GM23338 (cell line): ENCODE measurements at regions not wholly inside any gene's neighbourhood (a gene's known extent, or its start where the extent isn't known, plus 50 kb on each side); places are given as distances from the start of the nearest gene placed in this dataset.

Experiments used
- ATAC-seq: fragments of 200-7000 bp; cut with Tn5 transposase; 3 replicates; pipeline ENCODE4 v1.9.1; 2020
- DNase-seq: peaks from one replicate; pipeline ENCODE4 v3.0.0-alpha.2; 2015; ENCODE audit warnings: low spot score
- H2AFZ ChIP-seq: fragments of 200-600 bp; sonication (generic); 2 replicates; pipeline ENCODE4 v1.8.0; 2016; ENCODE audit warnings: antibody characterized with exemption, mild to moderate bottlenecking, moderate library complexity
- H3F3A ChIP-seq: fragments of 200-600 bp; sonication (generic); replicated peaks from 2 replicates; pipeline ENCODE4 v1.8.0; 2017; ENCODE audit warnings: antibody characterized with exemption, mixed run types, low read depth
- H3K27ac ChIP-seq: fragments of 200-600 bp; sonication (generic); 2 replicates; pipeline ENCODE4 v1.6.1; 2016; ENCODE audit warnings: low read depth
- H3K27me3 ChIP-seq: fragments of 200-600 bp; sonication (generic); 2 replicates; pipeline ENCODE4 v1.8.0; 2016; ENCODE audit warnings: mild to moderate bottlenecking, mixed run types, moderate library complexity; ENCODE audit not compliant: insufficient read depth
- H3K36me3 ChIP-seq: fragments of 200-600 bp; sonication (generic); 2 replicates; pipeline ENCODE4 v1.8.0; 2016; ENCODE audit warnings: mild to moderate bottlenecking; ENCODE audit not compliant: insufficient read depth
- H3K4me1 ChIP-seq: fragments of 200-600 bp; sonication (generic); 2 replicates; pipeline ENCODE4 v1.8.0; 2016; ENCODE audit warnings: mild to moderate bottlenecking, moderate library complexity; ENCODE audit not compliant: insufficient read depth
- H3K4me2 ChIP-seq: fragments of 200-600 bp; sonication (generic); 2 replicates; pipeline ENCODE4 v1.7.1; 2017; ENCODE audit warnings: mixed run types
- H3K4me3 ChIP-seq: fragments of 200-600 bp; sonication (generic); 2 replicates; pipeline ENCODE4 v1.6.1; 2016; ENCODE audit warnings: mixed run types
- H3K79me2 ChIP-seq: fragments of 200-600 bp; sonication (generic); replicated peaks from 2 replicates; pipeline ENCODE4 v1.8.0; 2017; ENCODE audit warnings: mild to moderate bottlenecking; ENCODE audit not compliant: insufficient read depth
- H3K9me2 ChIP-seq: fragments of 200-600 bp; sonication (generic); 2 replicates; pipeline ENCODE4 v1.8.0; 2017; ENCODE audit not compliant: insufficient read depth
- H4K20me1 ChIP-seq: fragments of 200-600 bp; sonication (generic); replicated peaks from 2 replicates; pipeline ENCODE4 v1.8.0; 2017; ENCODE audit warnings: mild to moderate bottlenecking; ENCODE audit not compliant: insufficient read depth
- H3K27ac Mint-ChIP-seq: 2 replicates; pipeline ENCODE4 v1.8.0; 2020; ENCODE audit warnings: inconsistent platforms, mild to moderate bottlenecking, moderate library complexity, mixed read lengths
- H3K27me3 Mint-ChIP-seq: 3 replicates; pipeline ENCODE4 v1.8.0; 2022; ENCODE audit warnings: low read depth, mild to moderate bottlenecking, moderate library complexity, mixed read lengths, inconsistent platforms; ENCODE audit not compliant: insufficient read depth, poor library complexity
- H3K36me3 Mint-ChIP-seq: 3 replicates; pipeline ENCODE4 v1.8.0; 2021; ENCODE audit warnings: low read depth, mild to moderate bottlenecking, inconsistent platforms, moderate library complexity, mixed read lengths
- H3K4me1 Mint-ChIP-seq: 3 replicates; pipeline ENCODE4 v1.8.0; 2020; ENCODE audit warnings: mild to moderate bottlenecking, inconsistent platforms, mixed read lengths
- H3K4me3 Mint-ChIP-seq: 3 replicates; pipeline ENCODE4 v1.8.0; 2021; ENCODE audit warnings: moderate library complexity, mild to moderate bottlenecking, inconsistent platforms, mixed read lengths
- H3K9me3 Mint-ChIP-seq: 3 replicates; pipeline ENCODE4 v1.8.0; 2020; ENCODE audit warnings: moderate library complexity, mild to moderate bottlenecking, inconsistent platforms, mixed read lengths
- CREB1 ChIP-seq: fragments of 250-450 bp; sonication (Bioruptor Pico); IDR thresholded peaks from 2 replicates; pipeline ENCODE4 v1.5.0; 2020; ENCODE audit warnings: low read depth, mild to moderate bottlenecking, moderate library complexity
- ETS1 ChIP-seq: IDR thresholded peaks from 2 replicates; pipeline ENCODE4 v1.6.1; 2016; ENCODE audit warnings: antibody characterized with exemption
- EZH2phosphoT487 ChIP-seq: fragments of 200-600 bp; sonication (generic); IDR thresholded peaks from one replicate; pipeline ENCODE4 v1.8.1; 2018; ENCODE audit warnings: antibody characterized with exemption; ENCODE audit not compliant: unreplicated experiment
- NANOG ChIP-seq: IDR thresholded peaks from 2 replicates; pipeline ENCODE4 v1.6.1; 2016; ENCODE audit warnings: antibody characterized with exemption, borderline replicate concordance
- STAT1 ChIP-seq: IDR thresholded peaks from one replicate; pipeline ENCODE4 v1.6.1; 2016; ENCODE audit warnings: antibody characterized with exemption; ENCODE audit not compliant: unreplicated experiment
- ZNF114 ChIP-seq: fragments of 250-450 bp; sonication (Bioruptor Pico); IDR thresholded peaks from 2 replicates; pipeline ENCODE4 v1.5.0; 2020; ENCODE audit warnings: mild to moderate bottlenecking, moderate library complexity
- ZNF331 ChIP-seq: fragments of 250-450 bp; sonication (Bioruptor Pico); IDR thresholded peaks from 2 replicates; pipeline ENCODE4 v1.5.0; 2020; ENCODE audit warnings: low read depth, mild to moderate bottlenecking, moderate library complexity
- TF ChIP-seq, protein P1 (sequence below): IDR thresholded peaks from one replicate; pipeline ENCODE4 v1.6.1; 2018; ENCODE audit warnings: antibody characterized with exemption; ENCODE audit not compliant: unreplicated experiment

GRCh38 chr3:80368616-80369015, 600.8 kb upstream of the ROBO1 start (continued):
- TF ChIP-seq ETS1 (no peak), EZH2phosphoT487 (no peak), ZNF114 (CRISPR knock-in tag) (no peak), STAT1 (no peak)
- TF ChIP-seq, protein P1, sequence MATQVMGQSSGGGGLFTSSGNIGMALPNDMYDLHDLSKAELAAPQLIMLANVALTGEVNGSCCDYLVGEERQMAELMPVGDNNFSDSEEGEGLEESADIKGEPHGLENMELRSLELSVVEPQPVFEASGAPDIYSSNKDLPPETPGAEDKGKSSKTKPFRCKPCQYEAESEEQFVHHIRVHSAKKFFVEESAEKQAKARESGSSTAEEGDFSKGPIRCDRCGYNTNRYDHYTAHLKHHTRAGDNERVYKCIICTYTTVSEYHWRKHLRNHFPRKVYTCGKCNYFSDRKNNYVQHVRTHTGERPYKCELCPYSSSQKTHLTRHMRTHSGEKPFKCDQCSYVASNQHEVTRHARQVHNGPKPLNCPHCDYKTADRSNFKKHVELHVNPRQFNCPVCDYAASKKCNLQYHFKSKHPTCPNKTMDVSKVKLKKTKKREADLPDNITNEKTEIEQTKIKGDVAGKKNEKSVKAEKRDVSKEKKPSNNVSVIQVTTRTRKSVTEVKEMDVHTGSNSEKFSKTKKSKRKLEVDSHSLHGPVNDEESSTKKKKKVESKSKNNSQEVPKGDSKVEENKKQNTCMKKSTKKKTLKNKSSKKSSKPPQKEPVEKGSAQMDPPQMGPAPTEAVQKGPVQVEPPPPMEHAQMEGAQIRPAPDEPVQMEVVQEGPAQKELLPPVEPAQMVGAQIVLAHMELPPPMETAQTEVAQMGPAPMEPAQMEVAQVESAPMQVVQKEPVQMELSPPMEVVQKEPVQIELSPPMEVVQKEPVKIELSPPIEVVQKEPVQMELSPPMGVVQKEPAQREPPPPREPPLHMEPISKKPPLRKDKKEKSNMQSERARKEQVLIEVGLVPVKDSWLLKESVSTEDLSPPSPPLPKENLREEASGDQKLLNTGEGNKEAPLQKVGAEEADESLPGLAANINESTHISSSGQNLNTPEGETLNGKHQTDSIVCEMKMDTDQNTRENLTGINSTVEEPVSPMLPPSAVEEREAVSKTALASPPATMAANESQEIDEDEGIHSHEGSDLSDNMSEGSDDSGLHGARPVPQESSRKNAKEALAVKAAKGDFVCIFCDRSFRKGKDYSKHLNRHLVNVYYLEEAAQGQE: no peak

- no peak overlapping the region for H3K27ac ChIP-seq
- no peak overlapping the region for H3K4me3 Mint-ChIP-seq
- no peaks in the 10 kb centered on the region for H3K9me2 ChIP-seq
- ATAC-seq (no peak), DNase-seq (peak; percentile 2)
- no peak overlapping the region for H3K4me2 ChIP-seq
- no peak overlapping the region for H3K4me3 ChIP-seq
- H3K9me3 Mint-ChIP-seq: no peaks in the 10 kb centered on the region
- no peaks in the 10 kb centered on the region for H4K20me1 ChIP-seq
- H3K36me3 Mint-ChIP-seq: no peaks in the 10 kb centered on the region
- no peak overlapping the region for H3K27ac Mint-ChIP-seq
- H3K4me1 ChIP-seq: no peaks in the 10 kb centered on the region
- H3K36me3 ChIP-seq: no peaks in the 10 kb centered on the region
- H3K27me3 ChIP-seq: no peaks in the 10 kb centered on the region
- H3K4me1 Mint-ChIP-seq: no peaks in the 10 kb centered on the region
- H3K27me3 Mint-ChIP-seq: no peaks in the 10 kb centered on the region
- H3F3A ChIP-seq: no peaks in the 10 kb centered on the region
- no peaks in the 10 kb centered on the region for H3K79me2 ChIP-seq
- TF ChIP-seq CREB1 (CRISPR knock-in tag): no peak
- peak overlapping the region; percentile 73; the same call in 1 of the 2 replicates for H2AFZ ChIP-seq
Observed at GRCh38 chr3:80366808-80367548, 599.2 kb upstream of the ROBO1 start.

DNA sequence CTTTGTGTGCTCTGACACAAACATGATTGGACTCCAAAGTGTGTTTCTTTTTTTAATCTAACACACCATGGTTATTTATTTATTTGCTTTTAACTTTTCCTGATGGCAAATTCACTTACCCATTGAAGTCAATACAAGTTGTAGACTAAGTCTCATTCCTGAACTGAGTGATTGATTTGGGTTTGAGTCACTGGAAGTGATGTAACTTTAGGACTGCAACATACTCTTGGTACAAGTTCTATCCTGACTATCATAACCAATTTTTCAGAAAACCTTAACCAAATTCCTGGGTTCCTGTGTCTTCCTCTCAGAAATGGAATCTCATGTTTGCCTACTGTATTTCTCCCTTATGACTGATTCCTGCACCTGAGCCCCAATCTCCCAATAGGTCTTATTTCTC, 590.0 kb upstream of the ROBO1 start:
- Mint-ChIP-seq H3K4me3 (no peak overlapping the region), H3K9me3 (no peaks in the 10 kb centered on the region), H3K36me3 (no peaks in the 10 kb centered on the region), H3K27me3 (no peaks in the 10 kb centered on the region), H3K27ac (no peak overlapping the region), H3K4me1 (no peaks in the 10 kb centered on the region)
- H3F3A ChIP-seq: no peaks in the 10 kb centered on the region
- H3K4me3 ChIP-seq: no peak overlapping the region
- no peak overlapping the region for H2AFZ ChIP-seq
- TF ChIP-seq ZNF331 (CRISPR knock-in tag) (no peak), NANOG (no peak), ETS1 (no peak), STAT1 (no peak), ZNF114 (CRISPR knock-in tag) (no peak), EZH2phosphoT487 (no peak)
- TF ChIP-seq, protein P1: no peak
- no peaks in the 10 kb centered on the region for H4K20me1 ChIP-seq
- H3K4me1 ChIP-seq: no peaks in the 10 kb centered on the region
- no peak overlapping the region for H3K4me2 ChIP-seq
- H3K79me2 ChIP-seq: no peaks in the 10 kb centered on the region
- no peaks in the 10 kb centered on the region for H3K36me3 ChIP-seq
- no peak overlapping the region for H3K27ac ChIP-seq
- H3K27me3 ChIP-seq: no peaks in the 10 kb centered on the region
- no peak for DNase-seq
- no peaks in the 10 kb centered on the region for H3K9me2 ChIP-seq
- ATAC-seq: no peak
